ENCODE measurements at regions not wholly inside any gene's neighbourhood (a gene's known extent, or its start where the extent isn't known, plus 50 kb on each side); places are given as distances from the start of the nearest gene placed in this dataset.

GRCh38 chr12:85448031-85448430 lies 168.0 kb downstream of the ALX1 start:
- no peak overlapping the region for H3K27ac ChIP-seq (ENCODE audit: low read length)
- ATAC-seq (no peak), DNase-seq (no peak)
- WGBS (ENCODE audit: insufficient coverage) = 90% methylated on average over 1 of the region's 1 CpG
- no peaks in the 10 kb centered on the region for H3K36me3 Mint-ChIP-seq
- intact Hi-C loops (cut with micrococcal nuclease) = no loop called here
- H3K4me3 Mint-ChIP-seq = no peak overlapping the region
- H3K4me1 Mint-ChIP-seq = no peaks in the 10 kb centered on the region
- no peaks in the 10 kb centered on the region for H3K36me3 ChIP-seq (ENCODE audit: control insufficient read depth, insufficient read depth, low read length)
- H3K27me3 Mint-ChIP-seq (ENCODE audit: low read depth in 2 of 2) = peaks cover 15 to 17% of the 10 kb centered on the region in 2 donors
- H3K4me3 ChIP-seq (ENCODE audit: low read length) = no peak overlapping the region
- TF ChIP-seq, protein P1, sequence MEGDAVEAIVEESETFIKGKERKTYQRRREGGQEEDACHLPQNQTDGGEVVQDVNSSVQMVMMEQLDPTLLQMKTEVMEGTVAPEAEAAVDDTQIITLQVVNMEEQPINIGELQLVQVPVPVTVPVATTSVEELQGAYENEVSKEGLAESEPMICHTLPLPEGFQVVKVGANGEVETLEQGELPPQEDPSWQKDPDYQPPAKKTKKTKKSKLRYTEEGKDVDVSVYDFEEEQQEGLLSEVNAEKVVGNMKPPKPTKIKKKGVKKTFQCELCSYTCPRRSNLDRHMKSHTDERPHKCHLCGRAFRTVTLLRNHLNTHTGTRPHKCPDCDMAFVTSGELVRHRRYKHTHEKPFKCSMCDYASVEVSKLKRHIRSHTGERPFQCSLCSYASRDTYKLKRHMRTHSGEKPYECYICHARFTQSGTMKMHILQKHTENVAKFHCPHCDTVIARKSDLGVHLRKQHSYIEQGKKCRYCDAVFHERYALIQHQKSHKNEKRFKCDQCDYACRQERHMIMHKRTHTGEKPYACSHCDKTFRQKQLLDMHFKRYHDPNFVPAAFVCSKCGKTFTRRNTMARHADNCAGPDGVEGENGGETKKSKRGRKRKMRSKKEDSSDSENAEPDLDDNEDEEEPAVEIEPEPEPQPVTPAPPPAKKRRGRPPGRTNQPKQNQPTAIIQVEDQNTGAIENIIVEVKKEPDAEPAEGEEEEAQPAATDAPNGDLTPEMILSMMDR (IDR thresholded peaks at IDR 0.05) = no peak
- no peak overlapping the region for H3K27ac Mint-ChIP-seq
- no peaks in the 10 kb centered on the region for H3K27me3 ChIP-seq (ENCODE audit: control insufficient read depth, insufficient read depth, low read length)
- no peaks in the 10 kb centered on the region for H3K9me3 Mint-ChIP-seq
- H3K9me3 ChIP-seq (ENCODE audit: control insufficient read depth, insufficient read depth, low read length) = no peaks in the 10 kb centered on the region
- no peaks in the 10 kb centered on the region for H3K4me1 ChIP-seq (ENCODE audit: control insufficient read depth, insufficient read depth, low read length)

- ATAC-seq (no peak), DNase-seq (no peak)
- no peak overlapping the region for H3K4me3 Mint-ChIP-seq
- intact Hi-C loops (cut with micrococcal nuclease) = no loop called here
- no peak overlapping the region for H3K4me3 ChIP-seq (ENCODE audit: low read length)
- H3K9me3 ChIP-seq (ENCODE audit: control insufficient read depth, insufficient read depth, low read length) = no peaks in the 10 kb centered on the region
- H3K27me3 Mint-ChIP-seq (ENCODE audit: low read depth in 2 of 2) = peaks cover 13 to 15% of the 10 kb centered on the region in 2 donors
- H3K4me1 ChIP-seq (ENCODE audit: control insufficient read depth, insufficient read depth, low read length) = no peaks in the 10 kb centered on the region
- WGBS (ENCODE audit: insufficient coverage) = no CpG with 5 or more reads among the region's 4 CpGs
- no peaks in the 10 kb centered on the region for H3K27me3 ChIP-seq (ENCODE audit: control insufficient read depth, insufficient read depth, low read length)
- H3K27ac ChIP-seq (ENCODE audit: low read length) = no peak overlapping the region
- TF ChIP-seq, protein P1 (IDR thresholded peaks at IDR 0.05) = peak; percentile 3
- no peaks in the 10 kb centered on the region for H3K4me1 Mint-ChIP-seq
- no peaks in the 10 kb centered on the region for H3K36me3 Mint-ChIP-seq
- no peak overlapping the region for H3K27ac Mint-ChIP-seq
- H3K36me3 ChIP-seq (ENCODE audit: control insufficient read depth, insufficient read depth, low read length) = no peaks in the 10 kb centered on the region
- no peaks in the 10 kb centered on the region for H3K9me3 Mint-ChIP-seq
Measured at GRCh38 chr12:85448548-85449139, 168.6 kb downstream of the ALX1 start.

GRCh38 chr12:85457016-85457415 lies 177.0 kb downstream of the ALX1 start:
- ATAC-seq (no peak), DNase-seq (no peak)
- no peaks in the 10 kb centered on the region for H3K4me1 ChIP-seq (ENCODE audit: control insufficient read depth, insufficient read depth, low read length)
- H3K36me3 Mint-ChIP-seq = no peaks in the 10 kb centered on the region
- H3K4me1 Mint-ChIP-seq = no peaks in the 10 kb centered on the region
- no peaks in the 10 kb centered on the region for H3K27me3 Mint-ChIP-seq (ENCODE audit: low read depth in 2 of 2)
- no peak overlapping the region for H3K27ac ChIP-seq (ENCODE audit: low read length)
- H3K4me3 ChIP-seq (ENCODE audit: low read length) = no peak overlapping the region
- no peaks in the 10 kb centered on the region for H3K27me3 ChIP-seq (ENCODE audit: control insufficient read depth, insufficient read depth, low read length)
- H3K36me3 ChIP-seq (ENCODE audit: control insufficient read depth, insufficient read depth, low read length) = no peaks in the 10 kb centered on the region
- H3K9me3 ChIP-seq (ENCODE audit: control insufficient read depth, insufficient read depth, low read length) = no peaks in the 10 kb centered on the region
- TF ChIP-seq, protein P1 (IDR thresholded peaks at IDR 0.05) = no peak
- H3K4me3 Mint-ChIP-seq = no peak overlapping the region
- H3K9me3 Mint-ChIP-seq = no peaks in the 10 kb centered on the region
- intact Hi-C loops (cut with micrococcal nuclease) = no loop called here
- no peak overlapping the region for H3K27ac Mint-ChIP-seq
- 86% methylated on average over 1 of the region's 1 CpG for whole genome bisulfite sequencing (ENCODE audit: insufficient coverage)

- H3K36me3 ChIP-seq (ENCODE audit: control insufficient read depth, insufficient read depth, low read length) = no peaks in the 10 kb centered on the region
- no peaks in the 10 kb centered on the region for H3K36me3 Mint-ChIP-seq
- no peaks in the 10 kb centered on the region for H3K27me3 ChIP-seq (ENCODE audit: control insufficient read depth, insufficient read depth, low read length)
- intact Hi-C loops (cut with micrococcal nuclease) = no loop called here
- WGBS (ENCODE audit: insufficient coverage) = 82% methylated on average over 4 of the region's 4 CpGs
- H3K4me1 ChIP-seq (ENCODE audit: control insufficient read depth, insufficient read depth, low read length) = no peaks in the 10 kb centered on the region
- no peaks in the 10 kb centered on the region for H3K9me3 Mint-ChIP-seq
- H3K27ac Mint-ChIP-seq = no peak overlapping the region
- DNase-seq (no peak), ATAC-seq (no peak)
- no peaks in the 10 kb centered on the region for H3K9me3 ChIP-seq (ENCODE audit: control insufficient read depth, insufficient read depth, low read length)
- H3K4me1 Mint-ChIP-seq = peaks cover 25 to 30% of the 10 kb centered on the region in 2 donors
- TF ChIP-seq, protein P1 (IDR thresholded peaks at IDR 0.05) = no peak
- H3K27ac ChIP-seq (ENCODE audit: low read length) = no peak overlapping the region
- no peak overlapping the region for H3K4me3 ChIP-seq (ENCODE audit: low read length)
- H3K4me3 Mint-ChIP-seq = no peak overlapping the region
- H3K27me3 Mint-ChIP-seq (ENCODE audit: low read depth in 2 of 2) = no peaks in the 10 kb centered on the region
Measured at GRCh38 chr12:85461127-85461526, 181.1 kb downstream of the ALX1 start.
